Peyer's patch (tissue), 4 donors: ENCODE measurements at regions not wholly inside any gene's neighbourhood (a gene's known extent, or its start where the extent isn't known, plus 50 kb on each side); places are given as distances from the start of the nearest gene placed in this dataset.

Experiments
- DNase-seq, 3 donors: peaks; one replicate each; pipeline ENCODE4 v3.0.0-alpha.2; 2017 to 2019
- H3K27ac ChIP-seq, 4 donors: fragments of 200-600 bp; sonication (generic); one replicate each; pipeline ENCODE4 v1.5.1; 2016 to 2019
- H3K27me3 ChIP-seq, 2 donors: fragments of 200-600 bp; sonication (generic); one replicate each; pipeline ENCODE4 v1.5.1; 2019
- H3K36me3 ChIP-seq, 3 donors: fragments of 200-600 bp; sonication (generic); one replicate each; pipeline ENCODE4 v1.5.1; 2016 to 2019
- H3K4me1 ChIP-seq, 4 donors: fragments of 200-600 bp; sonication (generic); one replicate each; pipeline ENCODE4 v1.5.1; 2016 to 2019
- H3K4me3 ChIP-seq, 4 donors: fragments of 200-600 bp; sonication (generic); 1 replicate in 3 of 4; 2 replicates in 1 of 4; pipeline ENCODE4 v1.5.1; 2016 to 2019; ENCODE audit warnings: mild to moderate bottlenecking in 1 of 4
- H3K9me3 ChIP-seq, 4 donors: fragments of 200-600 bp; sonication (generic); one replicate each; pipeline ENCODE4 v1.5.1; 2016 to 2019; ENCODE audit warnings: mild to moderate bottlenecking in 1 of 4
- CTCF ChIP-seq, 6 experiments: fragments of 450-650 bp in 4 of 6; fragments of 200-600 bp in 2 of 6; sonication (generic) in 1 of 6; IDR thresholded peaks; one replicate each; pipeline ENCODE4 v1.5.1; 2017 to 2019; ENCODE audit warnings: antibody characterized with exemption in 6 of 6, mild to moderate bottlenecking in 3 of 6, moderate library complexity in 1 of 6
- POLR2A ChIP-seq, 2 donors: fragments of 450-650 bp; IDR thresholded peaks; one replicate each; pipeline ENCODE4 v1.5.1; 2017; ENCODE audit warnings: antibody characterized with exemption in 2 of 2, mild to moderate bottlenecking in 2 of 2, moderate library complexity in 2 of 2

- Histone ChIP-seq H3K9me3 (no peaks in the 10 kb centered on the region), H3K36me3 (no peaks in the 10 kb centered on the region), H3K4me3 (no peak overlapping the region), H3K4me1 (no peaks in the 10 kb centered on the region), H3K27me3 (no peaks in the 10 kb centered on the region), H3K27ac (no peak overlapping the region)
- TF ChIP-seq CTCF (IDR thresholded peaks at IDR 0.05) (no peak), POLR2A (IDR thresholded peaks at IDR 0.05) (no peak)
- no peak for DNase-seq
These were observed 121.4 kb upstream of the MAFB start for GRCh38 chr20:40810332-40811000.

- Histone ChIP-seq H3K36me3 (no peaks in the 10 kb centered on the region), H3K9me3 (no peaks in the 10 kb centered on the region), H3K27me3 (no peaks in the 10 kb centered on the region), H3K4me3 (no peak overlapping the region), H3K4me1 (no peaks in the 10 kb centered on the region), H3K27ac (no peak overlapping the region)
- TF ChIP-seq POLR2A (IDR thresholded peaks at IDR 0.05) (no peak), CTCF (IDR thresholded peaks at IDR 0.05) (no peak)
- DNase-seq, result no peak
These were observed 122.0 kb upstream of the MAFB start for GRCh38 chr20:40811004-40811403.

GRCh38 chr20:40811660-40812414 lies 122.8 kb upstream of the MAFB start:
- no peak overlapping the region for H3K4me3 ChIP-seq
- H3K9me3 ChIP-seq, result no peaks in the 10 kb centered on the region
- no peak overlapping the region for H3K27ac ChIP-seq
- no peaks in the 10 kb centered on the region for H3K27me3 ChIP-seq
- H3K4me1 ChIP-seq, result no peaks in the 10 kb centered on the region
- no peaks in the 10 kb centered on the region for H3K36me3 ChIP-seq
- no peak for TF ChIP-seq POLR2A (IDR thresholded peaks at IDR 0.05)
- no peak for TF ChIP-seq CTCF (IDR thresholded peaks at IDR 0.05)
- no peak for DNase-seq

GRCh38 chr20:40812415-40812925 lies 123.4 kb upstream of the MAFB start:
- Histone ChIP-seq H3K4me1 (no peaks in the 10 kb centered on the region), H3K27ac (no peak overlapping the region), H3K4me3 (no peak overlapping the region), H3K27me3 (no peaks in the 10 kb centered on the region), H3K36me3 (no peaks in the 10 kb centered on the region), H3K9me3 (no peaks in the 10 kb centered on the region)
- no peak for DNase-seq
- TF ChIP-seq CTCF (IDR thresholded peaks at IDR 0.05), result no peak
- no peak for TF ChIP-seq POLR2A (IDR thresholded peaks at IDR 0.05)

- no peaks in the 10 kb centered on the region for H3K36me3 ChIP-seq
- no peak overlapping the region for H3K27ac ChIP-seq
- H3K9me3 ChIP-seq, result no peaks in the 10 kb centered on the region
- TF ChIP-seq POLR2A (IDR thresholded peaks at IDR 0.05) (no peak), CTCF (IDR thresholded peaks at IDR 0.05) (no peak)
- no peaks in the 10 kb centered on the region for H3K4me1 ChIP-seq
- no peaks in the 10 kb centered on the region for H3K27me3 ChIP-seq
- DNase-seq, result no peak
- H3K4me3 ChIP-seq, result no peak overlapping the region
These were observed 124.0 kb upstream of the MAFB start for GRCh38 chr20:40813029-40813431.
